ENCODE measurements at regions not wholly inside any gene's neighbourhood (a gene's known extent, or its start where the extent isn't known, plus 50 kb on each side); places are given as distances from the start of the nearest gene placed in this dataset.

GRCh38 chr10:107485019-107485418, 320.5 kb upstream of the SORCS1 start:
- Histone ChIP-seq H3K36me3 (ENCODE audit: insufficient read depth, low read length) (no peaks in the 10 kb centered on the region), H3K4me2 (ENCODE audit: low read length) (no peak overlapping the region), H4K20me1 (ENCODE audit: insufficient read depth) (no peaks in the 10 kb centered on the region), H3K9me2 (ENCODE audit: insufficient read depth, low read length) (no peaks in the 10 kb centered on the region), H2AFZ (ENCODE audit: low read depth, low read length) (no peak overlapping the region), H3F3A (ENCODE audit: insufficient read depth, low read length, poor library complexity, severe bottlenecking) (no peaks in the 10 kb centered on the region), H3K9ac (ENCODE audit: low read length) (no peak overlapping the region), H3K27ac (ENCODE audit: low read length) (no peak overlapping the region), H3K9me3 (ENCODE audit: low read length) (no peaks in the 10 kb centered on the region), H3K79me2 (replicated peaks; ENCODE audit: insufficient read depth, low read length) (no peaks in the 10 kb centered on the region), H3K27me3 (ENCODE audit: insufficient read depth, low read depth, low read length) (no peaks in the 10 kb centered on the region), H3K4me3 (ENCODE audit: low read length) (no peak overlapping the region)
- TF ChIP-seq EZH2 (IDR thresholded peaks at IDR 0.05; ENCODE audit: borderline replicate concordance, insufficient read depth, low read length, poor library complexity, severe bottlenecking) (no peak), SMC3 (conservative IDR thresholded peaks at IDR 0.05; ENCODE audit: poor library complexity) (no peak), EP300 (conservative IDR thresholded peaks at IDR 0.05; ENCODE audit: poor library complexity, severe bottlenecking) (no peak), REST (IDR thresholded peaks at IDR 0.05; ENCODE audit: borderline replicate concordance) (no peak), POLR2AphosphoS5 (IDR thresholded peaks at IDR 0.05) (no peak), CTCF (IDR thresholded peaks at IDR 0.05; ENCODE audit: poor library complexity, severe bottlenecking) (no peak), RAD21 (conservative IDR thresholded peaks at IDR 0.05) (no peak), TAF1 (IDR thresholded peaks at IDR 0.05; ENCODE audit: low read depth) (no peak), MXI1 (conservative IDR thresholded peaks at IDR 0.05; ENCODE audit: poor library complexity, severe bottlenecking) (no peak)

GRCh38 chr10:107481881-107482280, 317.4 kb upstream of the SORCS1 start:
- no peaks in the 10 kb centered on the region for H3K36me3 ChIP-seq (ENCODE audit: insufficient read depth, low read length)
- TF ChIP-seq POLR2AphosphoS5 (IDR thresholded peaks at IDR 0.05) (no peak), RAD21 (conservative IDR thresholded peaks at IDR 0.05) (no peak), MXI1 (conservative IDR thresholded peaks at IDR 0.05; ENCODE audit: poor library complexity, severe bottlenecking) (no peak), TAF1 (IDR thresholded peaks at IDR 0.05; ENCODE audit: low read depth) (no peak)
- H3K9me2 ChIP-seq (ENCODE audit: insufficient read depth, low read length): no peaks in the 10 kb centered on the region
- no peak overlapping the region for H3K4me2 ChIP-seq (ENCODE audit: low read length)
- no peaks in the 10 kb centered on the region for H3K9me3 ChIP-seq (ENCODE audit: low read length)
- H4K20me1 ChIP-seq (ENCODE audit: insufficient read depth): no peaks in the 10 kb centered on the region
- no peaks in the 10 kb centered on the region for H3K27me3 ChIP-seq (ENCODE audit: insufficient read depth, low read depth, low read length)
- H3K27ac ChIP-seq (ENCODE audit: low read length): no peak overlapping the region
- H3K4me3 ChIP-seq (ENCODE audit: low read length): no peak overlapping the region
- no peak overlapping the region for H3K9ac ChIP-seq (ENCODE audit: low read length)
- no peaks in the 10 kb centered on the region for H3K79me2 ChIP-seq (replicated peaks; ENCODE audit: insufficient read depth, low read length)
- H3F3A ChIP-seq (ENCODE audit: insufficient read depth, low read length, poor library complexity, severe bottlenecking): no peaks in the 10 kb centered on the region
- H2AFZ ChIP-seq (ENCODE audit: low read depth, low read length): no peak overlapping the region

GRCh38 chr10:107481224-107481623, 316.7 kb upstream of the SORCS1 start:
- Histone ChIP-seq H3K9me2 (ENCODE audit: insufficient read depth, low read length) (no peaks in the 10 kb centered on the region), H3K4me3 (ENCODE audit: low read length) (no peak overlapping the region), H3K36me3 (ENCODE audit: insufficient read depth, low read length) (no peaks in the 10 kb centered on the region), H2AFZ (ENCODE audit: low read depth, low read length) (no peak overlapping the region), H3K27ac (ENCODE audit: low read length) (no peak overlapping the region), H3K9me3 (ENCODE audit: low read length) (no peaks in the 10 kb centered on the region), H3F3A (ENCODE audit: insufficient read depth, low read length, poor library complexity, severe bottlenecking) (no peaks in the 10 kb centered on the region), H3K27me3 (ENCODE audit: insufficient read depth, low read depth, low read length) (no peaks in the 10 kb centered on the region), H3K79me2 (replicated peaks; ENCODE audit: insufficient read depth, low read length) (no peaks in the 10 kb centered on the region), H3K9ac (ENCODE audit: low read length) (no peak overlapping the region), H4K20me1 (ENCODE audit: insufficient read depth) (no peaks in the 10 kb centered on the region), H3K4me2 (ENCODE audit: low read length) (no peak overlapping the region)
- TF ChIP-seq REST (IDR thresholded peaks at IDR 0.05; ENCODE audit: borderline replicate concordance) (no peak), EZH2 (IDR thresholded peaks at IDR 0.05; ENCODE audit: borderline replicate concordance, insufficient read depth, low read length, poor library complexity, severe bottlenecking) (no peak), POLR2AphosphoS5 (IDR thresholded peaks at IDR 0.05) (no peak), SMC3 (conservative IDR thresholded peaks at IDR 0.05; ENCODE audit: poor library complexity) (no peak), CTCF (IDR thresholded peaks at IDR 0.05; ENCODE audit: poor library complexity, severe bottlenecking) (no peak), EP300 (conservative IDR thresholded peaks at IDR 0.05; ENCODE audit: poor library complexity, severe bottlenecking) (no peak), TAF1 (IDR thresholded peaks at IDR 0.05; ENCODE audit: low read depth) (no peak), MXI1 (conservative IDR thresholded peaks at IDR 0.05; ENCODE audit: poor library complexity, severe bottlenecking) (no peak), RAD21 (conservative IDR thresholded peaks at IDR 0.05) (no peak)
